ENCODE measurements at regions not wholly inside any gene's neighbourhood (a gene's known extent, or its start where the extent isn't known, plus 50 kb on each side); places are given as distances from the start of the nearest gene placed in this dataset.
"Not testable (repeated sequence)": the region's sequence is repeated elsewhere in the genome, so short reads cannot be mapped to it uniquely, and the experiment has no call there.

- TF ChIP-seq MXI1 (IDR thresholded peaks at IDR 0.05; ENCODE audit: low read depth, low read length); MEF2A (IDR thresholded peaks at IDR 0.05; ENCODE audit: control insufficient read depth, low read depth, low read length); ZBTB33 (CRISPR knock-in tag; IDR thresholded peaks at IDR 0.05); CBX8 (IDR thresholded peaks at IDR 0.05; ENCODE audit: borderline replicate concordance, extremely low read depth, low read depth, low read length, poor library complexity, severe bottlenecking); CTCF (IDR thresholded peaks at IDR 0.05 in 2 of 3, conservative IDR thresholded peaks at IDR 0.05 in 1 of 3; ENCODE audit: insufficient read depth in 2 of 3, low read depth in 1 of 3, low read length in 3 of 3); ARID1B (IDR thresholded peaks at IDR 0.05); DDX20 (tag; IDR thresholded peaks at IDR 0.05; ENCODE audit: low read depth); FOXP1 (CRISPR knock-in tag; IDR thresholded peaks at IDR 0.05); NFE2 (IDR thresholded peaks at IDR 0.05; ENCODE audit: low read depth); POLR2A (conservative IDR thresholded peaks at IDR 0.05): not testable (repeated sequence)
- TF ChIP-seq, protein P1, sequence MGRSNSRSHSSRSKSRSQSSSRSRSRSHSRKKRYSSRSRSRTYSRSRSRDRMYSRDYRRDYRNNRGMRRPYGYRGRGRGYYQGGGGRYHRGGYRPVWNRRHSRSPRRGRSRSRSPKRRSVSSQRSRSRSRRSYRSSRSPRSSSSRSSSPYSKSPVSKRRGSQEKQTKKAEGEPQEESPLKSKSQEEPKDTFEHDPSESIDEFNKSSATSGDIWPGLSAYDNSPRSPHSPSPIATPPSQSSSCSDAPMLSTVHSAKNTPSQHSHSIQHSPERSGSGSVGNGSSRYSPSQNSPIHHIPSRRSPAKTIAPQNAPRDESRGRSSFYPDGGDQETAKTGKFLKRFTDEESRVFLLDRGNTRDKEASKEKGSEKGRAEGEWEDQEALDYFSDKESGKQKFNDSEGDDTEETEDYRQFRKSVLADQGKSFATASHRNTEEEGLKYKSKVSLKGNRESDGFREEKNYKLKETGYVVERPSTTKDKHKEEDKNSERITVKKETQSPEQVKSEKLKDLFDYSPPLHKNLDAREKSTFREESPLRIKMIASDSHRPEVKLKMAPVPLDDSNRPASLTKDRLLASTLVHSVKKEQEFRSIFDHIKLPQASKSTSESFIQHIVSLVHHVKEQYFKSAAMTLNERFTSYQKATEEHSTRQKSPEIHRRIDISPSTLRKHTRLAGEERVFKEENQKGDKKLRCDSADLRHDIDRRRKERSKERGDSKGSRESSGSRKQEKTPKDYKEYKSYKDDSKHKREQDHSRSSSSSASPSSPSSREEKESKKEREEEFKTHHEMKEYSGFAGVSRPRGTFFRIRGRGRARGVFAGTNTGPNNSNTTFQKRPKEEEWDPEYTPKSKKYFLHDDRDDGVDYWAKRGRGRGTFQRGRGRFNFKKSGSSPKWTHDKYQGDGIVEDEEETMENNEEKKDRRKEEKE (IDR thresholded peaks at IDR 0.05; ENCODE audit: borderline replicate concordance in 1 of 2, control insufficient read depth in 1 of 2, low read depth in 2 of 2, low read length in 1 of 2) = not testable (repeated sequence)
- TF ChIP-seq, protein P2, sequence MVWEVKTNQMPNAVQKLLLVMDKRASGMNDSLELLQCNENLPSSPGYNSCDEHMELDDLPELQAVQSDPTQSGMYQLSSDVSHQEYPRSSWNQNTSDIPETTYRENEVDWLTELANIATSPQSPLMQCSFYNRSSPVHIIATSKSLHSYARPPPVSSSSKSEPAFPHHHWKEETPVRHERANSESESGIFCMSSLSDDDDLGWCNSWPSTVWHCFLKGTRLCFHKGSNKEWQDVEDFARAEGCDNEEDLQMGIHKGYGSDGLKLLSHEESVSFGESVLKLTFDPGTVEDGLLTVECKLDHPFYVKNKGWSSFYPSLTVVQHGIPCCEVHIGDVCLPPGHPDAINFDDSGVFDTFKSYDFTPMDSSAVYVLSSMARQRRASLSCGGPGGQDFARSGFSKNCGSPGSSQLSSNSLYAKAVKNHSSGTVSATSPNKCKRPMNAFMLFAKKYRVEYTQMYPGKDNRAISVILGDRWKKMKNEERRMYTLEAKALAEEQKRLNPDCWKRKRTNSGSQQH (CRISPR knock-in tag; IDR thresholded peaks at IDR 0.05) = not testable (repeated sequence)
These were observed 110.2 kb upstream of the MTLN start for GRCh38 chr2:110322535-110322934.

All from K562 (cell line).